ENCODE measurements at regions not wholly inside any gene's neighbourhood (a gene's known extent, or its start where the extent isn't known, plus 50 kb on each side); places are given as distances from the start of the nearest gene placed in this dataset.

GRCh38 chr1:82562448-82562847 is 761.7 kb downstream of the ADGRL2 start:
- no peak for DNase-seq (ENCODE audit: low read depth)
- no peak for TF ChIP-seq CTCF (conservative IDR thresholded peaks at IDR 0.05; ENCODE audit: low read depth, low read length)
- H3K4me3 ChIP-seq (ENCODE audit: low read length): no peak overlapping the region

- DNase-seq (ENCODE audit: low read depth): no peak
- no peak for TF ChIP-seq CTCF (conservative IDR thresholded peaks at IDR 0.05; ENCODE audit: low read depth, low read length)
- no peak overlapping the region for H3K4me3 ChIP-seq (ENCODE audit: low read length)
Observed at GRCh38 chr1:82560566-82560965, 759.8 kb downstream of the ADGRL2 start.

- TF ChIP-seq CTCF (conservative IDR thresholded peaks at IDR 0.05; ENCODE audit: low read depth, low read length): no peak
- DNase-seq (ENCODE audit: low read depth): no peak
- no peak overlapping the region for H3K4me3 ChIP-seq (ENCODE audit: low read length)
Observed at GRCh38 chr1:82555501-82555900, 754.8 kb downstream of the ADGRL2 start.

- no peak overlapping the region for H3K4me3 ChIP-seq (ENCODE audit: low read length)
- no peak for DNase-seq (ENCODE audit: low read depth)
- no peak for TF ChIP-seq CTCF (conservative IDR thresholded peaks at IDR 0.05; ENCODE audit: low read depth, low read length)
Observed at GRCh38 chr1:82549841-82550240, 749.1 kb downstream of the ADGRL2 start.

GRCh38 chr1:82542766-82543165 is 742.0 kb downstream of the ADGRL2 start:
- TF ChIP-seq CTCF (conservative IDR thresholded peaks at IDR 0.05; ENCODE audit: low read depth, low read length): no peak
- H3K4me3 ChIP-seq (ENCODE audit: low read length): no peak overlapping the region
- no peak for DNase-seq (ENCODE audit: low read depth)

- TF ChIP-seq CTCF (conservative IDR thresholded peaks at IDR 0.05; ENCODE audit: low read depth, low read length): no peak
- no peak overlapping the region for H3K4me3 ChIP-seq (ENCODE audit: low read length)
Observed at GRCh38 chr1:82542141-82542540, 741.4 kb downstream of the ADGRL2 start.

GRCh38 chr1:82540006-82540405 is 739.3 kb downstream of the ADGRL2 start:
- TF ChIP-seq CTCF (conservative IDR thresholded peaks at IDR 0.05; ENCODE audit: low read depth, low read length): no peak
- H3K4me3 ChIP-seq (ENCODE audit: low read length): no peak overlapping the region
- DNase-seq (ENCODE audit: low read depth): no peak

More at GRCh38 chr1:82542141-82542540, 741.4 kb downstream of the ADGRL2 start:
- DNase-seq (ENCODE audit: low read depth): no peak

All from retinal pigment epithelial cell (primary cell).